GM23338 (cell line): ENCODE measurements at regions not wholly inside any gene's neighbourhood (a gene's known extent, or its start where the extent isn't known, plus 50 kb on each side); places are given as distances from the start of the nearest gene placed in this dataset.

Source experiments
- ATAC-seq: fragments of 200-7000 bp; cut with Tn5 transposase; 3 replicates; pipeline ENCODE4 v1.9.1; 2020
- DNase-seq: peaks from one replicate; pipeline ENCODE4 v3.0.0-alpha.2; 2015; ENCODE audit warnings: low spot score
- H2AFZ ChIP-seq: fragments of 200-600 bp; sonication (generic); 2 replicates; pipeline ENCODE4 v1.8.0; 2016; ENCODE audit warnings: antibody characterized with exemption, mild to moderate bottlenecking, moderate library complexity
- H3F3A ChIP-seq: fragments of 200-600 bp; sonication (generic); replicated peaks from 2 replicates; pipeline ENCODE4 v1.8.0; 2017; ENCODE audit warnings: antibody characterized with exemption, mixed run types, low read depth
- H3K27ac ChIP-seq: fragments of 200-600 bp; sonication (generic); 2 replicates; pipeline ENCODE4 v1.6.1; 2016; ENCODE audit warnings: low read depth
- H3K27me3 ChIP-seq: fragments of 200-600 bp; sonication (generic); 2 replicates; pipeline ENCODE4 v1.8.0; 2016; ENCODE audit warnings: mild to moderate bottlenecking, mixed run types, moderate library complexity; ENCODE audit not compliant: insufficient read depth
- H3K36me3 ChIP-seq: fragments of 200-600 bp; sonication (generic); 2 replicates; pipeline ENCODE4 v1.8.0; 2016; ENCODE audit warnings: mild to moderate bottlenecking; ENCODE audit not compliant: insufficient read depth
- H3K4me1 ChIP-seq: fragments of 200-600 bp; sonication (generic); 2 replicates; pipeline ENCODE4 v1.8.0; 2016; ENCODE audit warnings: mild to moderate bottlenecking, moderate library complexity; ENCODE audit not compliant: insufficient read depth
- H3K4me2 ChIP-seq: fragments of 200-600 bp; sonication (generic); 2 replicates; pipeline ENCODE4 v1.7.1; 2017; ENCODE audit warnings: mixed run types
- H3K4me3 ChIP-seq: fragments of 200-600 bp; sonication (generic); 2 replicates; pipeline ENCODE4 v1.6.1; 2016; ENCODE audit warnings: mixed run types
- H3K79me2 ChIP-seq: fragments of 200-600 bp; sonication (generic); replicated peaks from 2 replicates; pipeline ENCODE4 v1.8.0; 2017; ENCODE audit warnings: mild to moderate bottlenecking; ENCODE audit not compliant: insufficient read depth
- H3K9me2 ChIP-seq: fragments of 200-600 bp; sonication (generic); 2 replicates; pipeline ENCODE4 v1.8.0; 2017; ENCODE audit not compliant: insufficient read depth
- H4K20me1 ChIP-seq: fragments of 200-600 bp; sonication (generic); replicated peaks from 2 replicates; pipeline ENCODE4 v1.8.0; 2017; ENCODE audit warnings: mild to moderate bottlenecking; ENCODE audit not compliant: insufficient read depth
- H3K27ac Mint-ChIP-seq: 2 replicates; pipeline ENCODE4 v1.8.0; 2020; ENCODE audit warnings: inconsistent platforms, mild to moderate bottlenecking, moderate library complexity, mixed read lengths
- H3K27me3 Mint-ChIP-seq: 3 replicates; pipeline ENCODE4 v1.8.0; 2022; ENCODE audit warnings: low read depth, mild to moderate bottlenecking, moderate library complexity, mixed read lengths, inconsistent platforms; ENCODE audit not compliant: insufficient read depth, poor library complexity
- H3K36me3 Mint-ChIP-seq: 3 replicates; pipeline ENCODE4 v1.8.0; 2021; ENCODE audit warnings: low read depth, mild to moderate bottlenecking, inconsistent platforms, moderate library complexity, mixed read lengths
- H3K4me1 Mint-ChIP-seq: 3 replicates; pipeline ENCODE4 v1.8.0; 2020; ENCODE audit warnings: mild to moderate bottlenecking, inconsistent platforms, mixed read lengths
- H3K4me3 Mint-ChIP-seq: 3 replicates; pipeline ENCODE4 v1.8.0; 2021; ENCODE audit warnings: moderate library complexity, mild to moderate bottlenecking, inconsistent platforms, mixed read lengths
- H3K9me3 Mint-ChIP-seq: 3 replicates; pipeline ENCODE4 v1.8.0; 2020; ENCODE audit warnings: moderate library complexity, mild to moderate bottlenecking, inconsistent platforms, mixed read lengths
- CREB1 ChIP-seq: fragments of 250-450 bp; sonication (Bioruptor Pico); IDR thresholded peaks from 2 replicates; pipeline ENCODE4 v1.5.0; 2020; ENCODE audit warnings: low read depth, mild to moderate bottlenecking, moderate library complexity
- CTCF ChIP-seq, 2 experiments: fragments of 200-600 bp in 1 of 2; sonication (generic) in 1 of 2; conservative IDR thresholded peaks; 2 replicates each; pipeline versions ENCODE4 v1.5.1 to v1.6.1; 2016 to 2017; ENCODE audit warnings: antibody characterized with exemption in 2 of 2, low read depth in 2 of 2, mild to moderate bottlenecking in 2 of 2, moderate library complexity in 1 of 2
- ETS1 ChIP-seq: IDR thresholded peaks from 2 replicates; pipeline ENCODE4 v1.6.1; 2016; ENCODE audit warnings: antibody characterized with exemption
- EZH2 ChIP-seq: fragments of 200-600 bp; sonication (generic); IDR thresholded peaks from one replicate; pipeline ENCODE4 v1.8.0; 2017; ENCODE audit warnings: antibody characterized with exemption, mild to moderate bottlenecking, low read depth; ENCODE audit not compliant: unreplicated experiment
- EZH2phosphoT487 ChIP-seq: fragments of 200-600 bp; sonication (generic); IDR thresholded peaks from one replicate; pipeline ENCODE4 v1.8.1; 2018; ENCODE audit warnings: antibody characterized with exemption; ENCODE audit not compliant: unreplicated experiment
- JUNB ChIP-seq: IDR thresholded peaks from one replicate; pipeline ENCODE4 v1.6.1; 2016; ENCODE audit warnings: antibody characterized with exemption; ENCODE audit not compliant: unreplicated experiment
- NANOG ChIP-seq: IDR thresholded peaks from 2 replicates; pipeline ENCODE4 v1.6.1; 2016; ENCODE audit warnings: antibody characterized with exemption, borderline replicate concordance
- POLR2AphosphoS5 ChIP-seq: IDR thresholded peaks from 2 replicates; pipeline ENCODE4 v1.6.1; 2016; ENCODE audit warnings: antibody characterized with exemption, low read depth
- REST ChIP-seq: IDR thresholded peaks from one replicate; pipeline ENCODE4 v1.6.1; 2018; ENCODE audit warnings: antibody characterized with exemption; ENCODE audit not compliant: unreplicated experiment
- STAT1 ChIP-seq: IDR thresholded peaks from one replicate; pipeline ENCODE4 v1.6.1; 2016; ENCODE audit warnings: antibody characterized with exemption; ENCODE audit not compliant: unreplicated experiment
- ZNF114 ChIP-seq: fragments of 250-450 bp; sonication (Bioruptor Pico); IDR thresholded peaks from 2 replicates; pipeline ENCODE4 v1.5.0; 2020; ENCODE audit warnings: mild to moderate bottlenecking, moderate library complexity
- ZNF331 ChIP-seq: fragments of 250-450 bp; sonication (Bioruptor Pico); IDR thresholded peaks from 2 replicates; pipeline ENCODE4 v1.5.0; 2020; ENCODE audit warnings: low read depth, mild to moderate bottlenecking, moderate library complexity
- ZNF462 ChIP-seq: fragments of 250-450 bp; sonication (Bioruptor Pico); IDR thresholded peaks from 2 replicates; pipeline ENCODE4 v1.5.0; 2020; ENCODE audit warnings: mild to moderate bottlenecking, moderate library complexity

GRCh38 chr15:39281094-39281493 lies 299.8 kb upstream of the THBS1 start:
- Mint-ChIP-seq H3K36me3 (no peaks in the 10 kb centered on the region), H3K27me3 (no peaks in the 10 kb centered on the region), H3K4me1 (no peaks in the 10 kb centered on the region), H3K27ac (no peak overlapping the region), H3K9me3 (0 out of 3 replicates have a peak, but pooled peaks cover 2% of the 10 kb centered on the region), H3K4me3 (no peak overlapping the region)
- H3K9me2 ChIP-seq: peaks cover 6% of the 10 kb centered on the region; the same call in 1 of the 2 replicates
- no peaks in the 10 kb centered on the region for H3K36me3 ChIP-seq
- TF ChIP-seq NANOG (no peak), JUNB (no peak), CTCF (conservative IDR thresholded peaks at IDR 0.05; ENCODE audit: low read depth in 2 of 2) (no peak), ZNF114 (CRISPR knock-in tag) (no peak), CREB1 (CRISPR knock-in tag) (no peak), ETS1 (no peak), ZNF331 (CRISPR knock-in tag) (no peak), ZNF462 (no peak), EZH2 (no peak), EZH2phosphoT487 (no peak), REST (no peak), STAT1 (no peak), POLR2AphosphoS5 (no peak)
- H3K4me3 ChIP-seq: no peak overlapping the region
- ATAC-seq (no peak), DNase-seq (no peak)
- no peaks in the 10 kb centered on the region for H3K4me1 ChIP-seq
- H3K27ac ChIP-seq: no peak overlapping the region
- no peaks in the 10 kb centered on the region for H3K27me3 ChIP-seq
- no peaks in the 10 kb centered on the region for H4K20me1 ChIP-seq
- H3F3A ChIP-seq: no peaks in the 10 kb centered on the region
- no peak overlapping the region for H3K4me2 ChIP-seq
- no peak overlapping the region for H2AFZ ChIP-seq
- H3K79me2 ChIP-seq: no peaks in the 10 kb centered on the region
